ENCODE measurements at regions not wholly inside any gene's neighbourhood (a gene's known extent, or its start where the extent isn't known, plus 50 kb on each side); places are given as distances from the start of the nearest gene placed in this dataset.

- intact Hi-C loops (cut with DNase I), result no loop called here
- H3K4me3 ChIP-seq, result no peak overlapping the region
- no peak overlapping the region for H3K27ac ChIP-seq
- H3K4me1 ChIP-seq (ENCODE audit: insufficient read depth), result no peaks in the 10 kb centered on the region
- TF ChIP-seq POLR2A (IDR thresholded peaks at IDR 0.05) (no peak), EP300 (IDR thresholded peaks at IDR 0.05) (no peak), CTCF (IDR thresholded peaks at IDR 0.05) (no peak)
- H3K9me3 ChIP-seq, result no peaks in the 10 kb centered on the region
- no peaks in the 10 kb centered on the region for H3K27me3 ChIP-seq
- 50 to 59% (median 56%) methylated on average over 2 of the region's 2 CpGs for WGBS, 3 donors
- no peaks in the 10 kb centered on the region for H3K36me3 ChIP-seq
- DNase-seq, result peak in 1 of 5 donors; percentile 62
Observed at GRCh38 chr7:117986645-117987269, 113.5 kb upstream of the CTTNBP2 start.

DNA sequence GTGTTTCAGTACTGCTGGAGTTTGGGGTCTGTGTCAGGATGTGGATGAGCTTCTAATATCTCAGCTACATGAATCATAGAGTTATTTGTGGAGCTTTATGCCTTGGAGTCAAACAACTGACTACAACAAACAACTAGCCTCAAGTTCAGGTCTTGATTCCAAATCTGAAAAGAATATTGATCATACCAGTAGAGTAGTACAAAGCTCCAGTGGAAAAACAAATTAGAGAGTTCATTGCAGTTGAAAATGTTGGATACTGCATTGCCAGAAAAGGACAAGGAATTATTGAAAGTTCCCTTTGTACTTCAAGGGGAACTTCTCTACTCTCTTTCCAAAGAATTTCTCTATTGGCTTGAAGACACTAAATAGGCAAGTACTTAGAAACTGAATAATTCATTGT lies 117.6 kb upstream of the CTTNBP2 start:
- intact Hi-C loops (cut with DNase I), result no loop called here
- no peaks in the 10 kb centered on the region for H3K4me1 ChIP-seq (ENCODE audit: insufficient read depth)
- no peak overlapping the region for H3K27ac ChIP-seq
- no peak overlapping the region for H3K4me3 ChIP-seq
- DNase-seq, result no peak
- no peak for TF ChIP-seq CTCF (IDR thresholded peaks at IDR 0.05)
- TF ChIP-seq POLR2A (IDR thresholded peaks at IDR 0.05), result no peak
- TF ChIP-seq EP300 (IDR thresholded peaks at IDR 0.05), result no peak
- H3K36me3 ChIP-seq, result no peaks in the 10 kb centered on the region
- no peaks in the 10 kb centered on the region for H3K27me3 ChIP-seq
- H3K9me3 ChIP-seq, result no peaks in the 10 kb centered on the region

GRCh38 chr7:117992635-117993376 lies 119.6 kb upstream of the CTTNBP2 start:
- TF ChIP-seq CTCF (IDR thresholded peaks at IDR 0.05), result no peak
- TF ChIP-seq POLR2A (IDR thresholded peaks at IDR 0.05), result no peak
- no peak for TF ChIP-seq EP300 (IDR thresholded peaks at IDR 0.05)
- Histone ChIP-seq H3K4me1 (ENCODE audit: insufficient read depth) (no peaks in the 10 kb centered on the region), H3K36me3 (no peaks in the 10 kb centered on the region), H3K4me3 (no peak overlapping the region), H3K9me3 (no peaks in the 10 kb centered on the region), H3K27ac (no peak overlapping the region), H3K27me3 (no peaks in the 10 kb centered on the region)
- DNase-seq, result no peak
- WGBS, 3 donors, result 80 to 93% (median 89%) methylated on average over 1 of the region's 1 CpG
- intact Hi-C loops (cut with DNase I), result no loop called here

- Histone ChIP-seq H3K4me1 (ENCODE audit: insufficient read depth) (no peaks in the 10 kb centered on the region), H3K4me3 (no peak overlapping the region), H3K36me3 (no peaks in the 10 kb centered on the region), H3K27ac (no peak overlapping the region), H3K9me3 (no peaks in the 10 kb centered on the region), H3K27me3 (no peaks in the 10 kb centered on the region)
- intact Hi-C loops (cut with DNase I), result no loop called here
- TF ChIP-seq POLR2A (IDR thresholded peaks at IDR 0.05) (no peak), EP300 (IDR thresholded peaks at IDR 0.05) (no peak), CTCF (IDR thresholded peaks at IDR 0.05) (no peak)
- DNase-seq, result peak in 1 of 5 donors; percentile 26
Observed at GRCh38 chr7:117993377-117994003, 120.2 kb upstream of the CTTNBP2 start.
